ENCODE measurements at regions not wholly inside any gene's neighbourhood (a gene's known extent, or its start where the extent isn't known, plus 50 kb on each side); places are given as distances from the start of the nearest gene placed in this dataset.

DNA sequence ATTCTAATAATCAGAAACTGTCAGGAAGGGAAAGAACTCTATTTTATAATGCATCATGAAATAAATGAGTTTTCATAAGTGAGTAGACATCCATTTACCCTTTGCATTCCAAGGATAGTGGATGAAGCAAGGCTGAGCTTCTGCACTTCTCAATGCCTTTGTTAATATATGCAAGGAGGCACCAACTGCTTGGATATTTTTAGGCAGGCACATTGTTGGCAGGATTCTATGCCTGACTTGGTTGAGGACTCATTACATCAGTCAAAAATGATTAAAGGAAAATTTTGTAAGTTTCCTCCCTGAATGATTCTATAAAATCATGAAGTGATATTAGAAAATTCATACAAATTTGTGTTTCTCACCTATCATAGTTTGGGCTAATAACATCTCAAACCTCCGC is 612.2 kb upstream of the POM121L12 start:
- TF ChIP-seq, protein P1, sequence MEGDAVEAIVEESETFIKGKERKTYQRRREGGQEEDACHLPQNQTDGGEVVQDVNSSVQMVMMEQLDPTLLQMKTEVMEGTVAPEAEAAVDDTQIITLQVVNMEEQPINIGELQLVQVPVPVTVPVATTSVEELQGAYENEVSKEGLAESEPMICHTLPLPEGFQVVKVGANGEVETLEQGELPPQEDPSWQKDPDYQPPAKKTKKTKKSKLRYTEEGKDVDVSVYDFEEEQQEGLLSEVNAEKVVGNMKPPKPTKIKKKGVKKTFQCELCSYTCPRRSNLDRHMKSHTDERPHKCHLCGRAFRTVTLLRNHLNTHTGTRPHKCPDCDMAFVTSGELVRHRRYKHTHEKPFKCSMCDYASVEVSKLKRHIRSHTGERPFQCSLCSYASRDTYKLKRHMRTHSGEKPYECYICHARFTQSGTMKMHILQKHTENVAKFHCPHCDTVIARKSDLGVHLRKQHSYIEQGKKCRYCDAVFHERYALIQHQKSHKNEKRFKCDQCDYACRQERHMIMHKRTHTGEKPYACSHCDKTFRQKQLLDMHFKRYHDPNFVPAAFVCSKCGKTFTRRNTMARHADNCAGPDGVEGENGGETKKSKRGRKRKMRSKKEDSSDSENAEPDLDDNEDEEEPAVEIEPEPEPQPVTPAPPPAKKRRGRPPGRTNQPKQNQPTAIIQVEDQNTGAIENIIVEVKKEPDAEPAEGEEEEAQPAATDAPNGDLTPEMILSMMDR (IDR thresholded peaks at IDR 0.05) = no peak
- TF ChIP-seq ZFX (IDR thresholded peaks at IDR 0.05; ENCODE audit: borderline replicate concordance) = no peak

Data from 22Rv1 (cell line).